ENCODE measurements at regions not wholly inside any gene's neighbourhood (a gene's known extent, or its start where the extent isn't known, plus 50 kb on each side); places are given as distances from the start of the nearest gene placed in this dataset.

GRCh38 chr4:96767815-96768480, 928.1 kb downstream of the PDHA2 start:
- TF ChIP-seq CTCF (IDR thresholded peaks at IDR 0.05; ENCODE audit: low read length) (no peak), EZH2 (IDR thresholded peaks at IDR 0.05; ENCODE audit: borderline replicate concordance, low read length) (no peak)
